Lung microvascular endothelial cell (primary cell): ENCODE measurements at regions not wholly inside any gene's neighbourhood (a gene's known extent, or its start where the extent isn't known, plus 50 kb on each side); places are given as distances from the start of the nearest gene placed in this dataset.

Experiments
- DNase-seq, 2 donors: peaks; one replicate each; pipeline versions ENCODE4 v3.0.0 to v3.0.0-alpha.2; 2010; ENCODE audit warnings: low read depth in 2 of 2

GRCh38 chr6:14953836-14954235, 292.0 kb upstream of the JARID2 start:
- no peak for DNase-seq

GRCh38 chr6:14957355-14958059, 288.4 kb upstream of the JARID2 start:
- DNase-seq: no peak

- DNase-seq: no peak
Observed at GRCh38 chr6:14959324-14959885, 286.5 kb upstream of the JARID2 start.

GRCh38 chr6:14964556-14965270, 281.2 kb upstream of the JARID2 start:
- DNase-seq: no peak

- DNase-seq: no peak
Observed at GRCh38 chr6:14965424-14966075, 280.3 kb upstream of the JARID2 start.

- DNase-seq: no peak
Observed at GRCh38 chr6:14966096-14966905, 279.6 kb upstream of the JARID2 start.

- no peak for DNase-seq
Observed at GRCh38 chr6:14966906-14967711, 278.8 kb upstream of the JARID2 start.

GRCh38 chr6:14968056-14968637, 277.7 kb upstream of the JARID2 start:
- DNase-seq: peak in 1 of 2 donors; percentile 34

- DNase-seq: no peak
Observed at GRCh38 chr6:14969126-14969525, 276.7 kb upstream of the JARID2 start.

GRCh38 chr6:14972379-14973067, 273.3 kb upstream of the JARID2 start:
- no peak for DNase-seq

- no peak for DNase-seq
Observed at GRCh38 chr6:14974372-14974771, 271.5 kb upstream of the JARID2 start.

- no peak for DNase-seq
Observed at GRCh38 chr6:14974792-14975470, 270.9 kb upstream of the JARID2 start.

- peak; percentile 18 to 27 for DNase-seq
Observed at GRCh38 chr6:14975471-14975817, 270.4 kb upstream of the JARID2 start.

- no peak for DNase-seq
Observed at GRCh38 chr6:14977747-14978382, 268.0 kb upstream of the JARID2 start.

- no peak for DNase-seq
Observed at GRCh38 chr6:14981960-14982359, 263.9 kb upstream of the JARID2 start.

- no peak for DNase-seq
Observed at GRCh38 chr6:14983599-14984518, 262.0 kb upstream of the JARID2 start.

- no peak for DNase-seq
Observed at GRCh38 chr6:14984519-14984853, 261.4 kb upstream of the JARID2 start.

- DNase-seq: no peak
Observed at GRCh38 chr6:14985366-14985765, 260.5 kb upstream of the JARID2 start.
